ENCODE measurements at regions not wholly inside any gene's neighbourhood (a gene's known extent, or its start where the extent isn't known, plus 50 kb on each side); places are given as distances from the start of the nearest gene placed in this dataset.

- TF ChIP-seq CTCF (IDR thresholded peaks at IDR 0.05) (no peak), POLR2A (IDR thresholded peaks at IDR 0.05) (no peak)
Observed at GRCh38 chr2:156790343-156791037, 354.3 kb downstream of the GPD2 start.

All from heart left ventricle (tissue), 13 donors.